ENCODE measurements at regions not wholly inside any gene's neighbourhood (a gene's known extent, or its start where the extent isn't known, plus 50 kb on each side); places are given as distances from the start of the nearest gene placed in this dataset.

- no peak for TF ChIP-seq CTCF (IDR thresholded peaks at IDR 0.05)
- TF ChIP-seq AR (CRISPR knock-in tag; IDR thresholded peaks at IDR 0.05): no peak
Observed at GRCh38 chr3:94513600-94513999, 450.7 kb downstream of the NSUN3 start.

Data from WTC11 (cell line).